ENCODE measurements at regions not wholly inside any gene's neighbourhood (a gene's known extent, or its start where the extent isn't known, plus 50 kb on each side); places are given as distances from the start of the nearest gene placed in this dataset.

- Histone ChIP-seq H3K9ac (ENCODE audit: insufficient read depth, low read length, poor library complexity, severe bottlenecking) (no peak overlapping the region), H3K27ac (ENCODE audit: low read depth in 1 of 2, low read length in 2 of 2) (no peak overlapping the region), H3K27me3 (ENCODE audit: control insufficient read depth in 2 of 2, insufficient read depth in 2 of 2, low read length in 2 of 2) (no peaks in the 10 kb centered on the region), H3K4me3 (replicated peaks in 1 of 3; ENCODE audit: low read depth in 2 of 3, low read length in 3 of 3) (no peak overlapping the region), H4K20me1 (ENCODE audit: insufficient read depth, low read length) (no peaks in the 10 kb centered on the region), H3K79me2 (ENCODE audit: insufficient read depth, low read length) (no peaks in the 10 kb centered on the region), H3K4me2 (replicated peaks; ENCODE audit: extremely low read depth, low read length, poor library complexity, severe bottlenecking) (no peak overlapping the region), H2AFZ (ENCODE audit: insufficient read depth, low read depth, low read length, poor library complexity, severe bottlenecking) (no peak overlapping the region), H3K4me1 (ENCODE audit: control insufficient read depth in 1 of 2, insufficient read depth in 2 of 2, low read length in 2 of 2) (no peaks in the 10 kb centered on the region), H3K9me3 (replicated peaks in 1 of 2; ENCODE audit: control insufficient read depth in 1 of 2, insufficient read depth in 1 of 2, low read length in 2 of 2) (no peaks in the 10 kb centered on the region), H3K36me3 (replicated peaks in 1 of 2; ENCODE audit: control insufficient read depth in 1 of 2, insufficient read depth in 2 of 2, low read length in 2 of 2) (no peaks in the 10 kb centered on the region)
- no peak overlapping the region for H3K27ac Mint-ChIP-seq
- H3K27me3 Mint-ChIP-seq (ENCODE audit: low read depth in 3 of 3): peaks cover 0 to 1% (median 0%) of the 10 kb centered on the region in 3 donors
- intact Hi-C loops (cut with micrococcal nuclease): no loop called here
- no CpG with 5 or more reads among the region's 2 CpGs for WGBS (ENCODE audit: insufficient coverage)
- DNase-seq: no peak
- H3K9me3 Mint-ChIP-seq: peaks cover 0 to 2% (median 2%) of the 10 kb centered on the region in 7 donors
- no peak for TF ChIP-seq CTCF (IDR thresholded peaks at IDR 0.05)
- no peak overlapping the region for H3K4me3 Mint-ChIP-seq
- no peaks in the 10 kb centered on the region for H3K4me1 Mint-ChIP-seq
- no peaks in the 10 kb centered on the region for H3K36me3 Mint-ChIP-seq
Observed at GRCh38 chrX:116378961-116379360, 57.4 kb upstream of the SLC6A14 start.

- no peaks in the 10 kb centered on the region for H3K36me3 ChIP-seq (replicated peaks in 1 of 2; ENCODE audit: control insufficient read depth in 1 of 2, insufficient read depth in 2 of 2, low read length in 2 of 2)
- H3K27ac Mint-ChIP-seq: no peak overlapping the region
- H4K20me1 ChIP-seq (ENCODE audit: insufficient read depth, low read length): no peaks in the 10 kb centered on the region
- no peaks in the 10 kb centered on the region for H3K4me1 ChIP-seq (ENCODE audit: control insufficient read depth in 1 of 2, insufficient read depth in 2 of 2, low read length in 2 of 2)
- H3K4me3 ChIP-seq (replicated peaks in 1 of 3; ENCODE audit: low read depth in 2 of 3, low read length in 3 of 3): no peak overlapping the region
- H3K27ac ChIP-seq (ENCODE audit: low read depth in 1 of 2, low read length in 2 of 2): no peak overlapping the region
- H3K9ac ChIP-seq (ENCODE audit: insufficient read depth, low read length, poor library complexity, severe bottlenecking): no peak overlapping the region
- no peaks in the 10 kb centered on the region for H3K4me1 Mint-ChIP-seq
- no peaks in the 10 kb centered on the region for H3K9me3 ChIP-seq (replicated peaks in 1 of 2; ENCODE audit: control insufficient read depth in 1 of 2, insufficient read depth in 1 of 2, low read length in 2 of 2)
- H3K27me3 ChIP-seq (ENCODE audit: control insufficient read depth in 2 of 2, insufficient read depth in 2 of 2, low read length in 2 of 2): no peaks in the 10 kb centered on the region
- H3K4me3 Mint-ChIP-seq: no peak overlapping the region
- intact Hi-C loops (cut with micrococcal nuclease): no loop called here
- WGBS (ENCODE audit: insufficient coverage): no CpG with 5 or more reads among the region's 4 CpGs
- DNase-seq: no peak
- no peaks in the 10 kb centered on the region for H3K79me2 ChIP-seq (ENCODE audit: insufficient read depth, low read length)
- H3K27me3 Mint-ChIP-seq (ENCODE audit: low read depth in 3 of 3): peaks cover 0 to 6% (median 0%) of the 10 kb centered on the region in 3 donors
- H2AFZ ChIP-seq (ENCODE audit: insufficient read depth, low read depth, low read length, poor library complexity, severe bottlenecking): no peak overlapping the region
- no peak for TF ChIP-seq CTCF (IDR thresholded peaks at IDR 0.05)
- no peaks in the 10 kb centered on the region for H3K36me3 Mint-ChIP-seq
- no peak overlapping the region for H3K4me2 ChIP-seq (replicated peaks; ENCODE audit: extremely low read depth, low read length, poor library complexity, severe bottlenecking)
- peaks cover 0 to 2% (median 2%) of the 10 kb centered on the region in 7 donors for H3K9me3 Mint-ChIP-seq
Observed at GRCh38 chrX:116379854-116380253, 56.6 kb upstream of the SLC6A14 start.

All from CD14-positive monocyte (primary cell).